GM18499 (cell line): ENCODE measurements at regions not wholly inside any gene's neighbourhood (a gene's known extent, or its start where the extent isn't known, plus 50 kb on each side); places are given as distances from the start of the nearest gene placed in this dataset.

ENCODE experiments used
- ATAC-seq: cut with Tn5 transposase; IDR thresholded peaks from one replicate; pipeline ENCODE4 v1.9.1; 2021; ENCODE audit warnings: moderate number of reproducible peaks; ENCODE audit not compliant: insufficient read depth, unreplicated experiment

- no peak for ATAC-seq
Observed at GRCh38 chr15:38691965-38692788, 127.6 kb upstream of the RASGRP1 start.

DNA sequence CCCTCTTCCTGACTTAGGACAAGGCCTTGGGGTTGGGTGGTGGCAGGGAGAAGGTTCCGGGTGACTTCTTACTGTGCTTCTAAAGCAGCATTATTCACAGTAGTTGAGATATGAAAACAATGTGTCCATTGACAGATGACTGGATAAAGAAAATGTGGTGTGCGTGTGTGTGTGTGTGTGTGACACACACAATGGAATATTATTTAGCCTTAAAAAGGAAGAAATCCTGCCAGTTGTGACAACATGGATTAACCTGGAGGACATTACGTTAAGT is 128.1 kb upstream of the RASGRP1 start:
- no peak for ATAC-seq

DNA sequence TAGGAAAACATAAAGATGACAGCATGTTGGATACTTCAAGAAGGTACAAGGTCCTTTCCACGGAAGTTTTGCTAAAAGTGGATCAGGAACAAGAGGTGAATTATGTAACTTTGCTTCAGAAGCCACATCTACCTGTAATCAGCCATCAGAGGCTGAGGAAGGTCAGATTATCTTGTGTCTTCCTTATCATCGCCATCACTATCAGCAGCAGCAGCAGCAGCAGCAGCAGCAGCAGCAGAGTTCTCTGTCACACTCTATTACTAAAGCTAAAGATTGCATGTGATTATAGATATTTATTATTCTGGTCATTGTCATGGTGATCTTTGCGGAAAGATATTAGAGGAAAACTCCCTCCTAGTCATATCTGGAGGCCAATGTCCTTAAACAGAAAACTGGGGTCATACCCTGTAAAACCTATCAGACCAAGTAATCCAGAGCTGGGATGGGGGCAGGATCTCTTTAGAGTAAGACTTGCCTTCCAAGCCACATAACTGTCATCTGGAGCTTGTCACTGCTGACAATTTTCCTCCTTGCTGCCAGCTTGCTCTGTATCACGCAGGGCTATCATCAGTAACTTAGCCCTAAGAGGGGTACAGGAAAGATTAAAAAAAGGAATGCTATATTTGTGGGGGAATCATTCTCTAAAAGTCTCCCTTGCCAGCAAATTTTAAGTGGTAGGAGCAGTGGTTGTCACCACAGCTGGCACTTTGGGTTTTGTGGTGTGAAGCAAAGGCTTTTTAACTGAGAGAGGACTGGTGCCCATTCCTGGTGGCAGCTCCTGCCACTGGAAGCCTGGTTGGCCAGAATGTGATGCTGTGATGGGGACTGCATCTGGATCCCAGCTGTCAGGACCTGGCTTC is 130.9 kb upstream of the RASGRP1 start:
- ATAC-seq = no peak

GRCh38 chr15:38696109-38696727 is 131.6 kb upstream of the RASGRP1 start:
- no peak for ATAC-seq

DNA sequence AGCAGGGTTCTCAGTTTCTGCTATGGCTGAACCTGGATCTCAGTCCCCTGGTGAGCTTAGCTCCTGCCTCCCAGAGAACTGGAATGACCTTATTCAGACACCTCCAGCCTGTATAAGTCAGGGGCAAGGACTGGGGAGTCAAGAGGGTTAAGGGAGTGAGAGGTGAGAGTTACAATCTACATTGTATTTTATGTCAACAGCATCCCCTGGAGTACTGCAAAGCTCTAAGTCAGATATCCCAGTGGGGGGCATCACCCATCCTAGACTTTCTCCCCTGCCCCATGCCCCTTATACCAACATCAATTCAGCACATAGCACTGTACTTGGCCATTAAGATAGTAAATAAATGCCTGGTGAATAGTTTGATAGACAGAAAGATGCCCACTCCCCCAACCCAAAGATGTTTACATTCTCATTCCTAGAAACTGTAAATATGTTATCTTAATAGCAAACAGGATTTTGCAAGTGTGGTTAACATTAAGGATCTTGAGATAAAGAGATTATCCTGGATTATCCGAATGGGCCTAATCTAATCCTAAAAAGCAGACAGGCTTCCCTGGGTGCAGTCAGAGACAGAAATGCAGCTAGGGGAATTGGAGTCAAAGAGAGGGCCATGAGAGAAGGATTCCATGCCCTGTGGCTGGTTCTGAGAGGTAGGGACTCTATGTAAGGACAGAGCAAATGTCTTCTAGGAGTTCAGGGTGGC is 132.3 kb upstream of the RASGRP1 start:
- no peak for ATAC-seq

DNA sequence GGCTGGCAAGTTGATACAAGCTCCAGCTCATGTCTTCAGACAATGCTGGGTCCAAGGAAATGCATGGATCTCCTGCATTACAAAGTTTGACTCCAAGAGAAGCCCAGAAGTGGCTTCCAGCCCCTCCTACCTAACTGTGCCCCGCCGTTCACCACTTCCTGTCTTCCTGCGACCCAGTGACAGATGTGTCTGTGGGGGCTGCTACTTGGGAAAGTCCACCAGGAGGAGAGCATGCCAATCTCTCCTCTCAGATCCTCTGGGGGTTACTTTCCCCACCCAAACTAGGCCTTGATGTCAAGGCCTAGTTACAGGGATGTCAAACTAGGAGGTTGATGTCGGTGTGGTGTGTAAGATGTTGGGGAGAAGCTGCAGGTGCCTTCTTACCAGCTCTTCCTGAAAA is 133.6 kb upstream of the RASGRP1 start:
- ATAC-seq = no peak

GRCh38 chr15:38699633-38700230 is 135.1 kb upstream of the RASGRP1 start:
- no peak for ATAC-seq

DNA sequence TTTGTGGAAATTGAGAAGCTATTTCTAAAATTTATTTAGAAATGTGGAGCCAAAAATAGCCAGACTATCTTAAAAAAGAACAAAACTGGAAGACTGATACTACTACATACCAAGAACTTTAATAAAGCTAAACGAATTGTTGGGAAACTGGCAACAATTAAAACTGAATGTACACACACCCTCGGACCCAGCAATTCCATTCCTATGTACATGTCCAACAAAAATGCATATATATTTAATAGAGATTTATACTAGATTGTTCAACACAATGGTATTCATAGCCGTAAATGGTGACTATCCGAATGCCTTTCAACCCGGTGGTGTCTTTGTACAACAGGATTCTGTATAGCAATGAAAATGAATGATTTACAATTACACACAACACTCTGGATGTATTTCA is 136.5 kb upstream of the RASGRP1 start:
- ATAC-seq = no peak

DNA sequence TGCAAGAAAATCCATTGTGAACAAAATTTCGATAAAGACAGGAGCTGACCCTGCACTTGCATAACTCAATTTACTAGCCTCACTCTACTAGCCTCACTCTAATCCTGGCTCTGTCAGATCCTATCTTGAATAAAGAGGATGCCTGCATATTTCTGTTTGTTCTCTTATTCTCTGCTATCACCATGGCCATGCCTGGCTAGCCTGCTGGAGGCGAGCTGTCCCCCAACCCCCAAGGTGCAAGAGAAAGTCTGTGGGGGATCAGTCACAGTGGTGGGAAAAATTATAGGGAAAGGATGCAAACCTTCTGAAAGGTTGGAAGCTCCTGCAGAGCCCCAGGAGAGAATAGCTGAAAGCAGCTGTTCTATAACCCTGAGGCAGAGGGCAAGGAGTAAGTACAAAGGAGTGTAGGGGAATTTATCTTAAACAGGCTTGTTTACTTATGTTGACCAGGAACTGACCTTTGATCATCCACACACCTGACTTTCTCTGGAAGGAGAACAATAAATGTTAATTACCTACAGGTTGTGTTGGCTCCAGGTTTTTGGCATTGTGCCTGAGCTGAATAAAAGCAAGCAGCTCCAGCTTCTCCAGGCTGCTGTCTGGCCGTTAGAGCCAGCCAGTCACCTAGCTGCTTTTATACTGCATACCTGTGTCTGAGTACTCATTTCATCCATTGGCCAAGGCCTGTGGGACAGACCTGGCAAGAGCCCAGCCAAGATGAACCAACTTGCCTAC is 137.7 kb upstream of the RASGRP1 start:
- ATAC-seq = no peak

DNA sequence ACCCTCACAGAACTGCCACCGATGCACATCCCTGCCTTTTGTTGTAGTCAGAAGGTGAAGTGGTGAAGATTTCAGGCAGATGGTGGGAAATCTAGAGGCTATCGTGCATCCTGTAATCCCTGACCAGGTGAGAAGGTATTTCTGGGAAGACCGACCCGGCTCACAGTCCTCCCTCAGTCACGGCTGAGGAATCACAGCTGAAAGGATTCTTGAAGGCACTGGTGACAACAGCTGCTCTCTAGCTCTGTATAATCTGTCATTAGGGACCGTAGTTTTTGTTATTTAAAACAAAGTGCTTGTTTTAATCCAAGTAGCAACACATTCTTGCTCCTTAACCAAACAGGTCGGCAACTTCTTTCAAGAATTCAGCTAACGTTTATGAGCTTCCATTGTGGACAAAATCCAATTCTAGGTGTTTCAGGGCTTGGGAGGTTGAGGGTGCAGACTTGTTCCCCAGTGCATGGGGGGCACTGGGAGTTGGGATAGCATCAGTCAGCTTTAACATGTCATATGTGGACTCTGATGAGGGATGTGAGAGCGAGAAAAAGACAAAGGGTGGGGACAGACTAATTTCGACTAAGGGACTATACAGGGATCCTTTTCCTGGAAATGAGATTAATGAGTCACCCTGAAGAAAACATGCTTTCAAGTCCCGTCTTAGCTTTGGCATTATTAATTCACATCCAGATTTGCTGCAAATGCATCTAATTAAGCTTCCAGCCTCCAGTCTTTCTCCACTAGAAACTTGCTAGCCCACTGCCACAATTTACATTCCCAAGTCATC is 141.0 kb upstream of the RASGRP1 start:
- no peak for ATAC-seq

- no peak for ATAC-seq
Observed at GRCh38 chr15:38706956-38707355, 142.3 kb upstream of the RASGRP1 start.

DNA sequence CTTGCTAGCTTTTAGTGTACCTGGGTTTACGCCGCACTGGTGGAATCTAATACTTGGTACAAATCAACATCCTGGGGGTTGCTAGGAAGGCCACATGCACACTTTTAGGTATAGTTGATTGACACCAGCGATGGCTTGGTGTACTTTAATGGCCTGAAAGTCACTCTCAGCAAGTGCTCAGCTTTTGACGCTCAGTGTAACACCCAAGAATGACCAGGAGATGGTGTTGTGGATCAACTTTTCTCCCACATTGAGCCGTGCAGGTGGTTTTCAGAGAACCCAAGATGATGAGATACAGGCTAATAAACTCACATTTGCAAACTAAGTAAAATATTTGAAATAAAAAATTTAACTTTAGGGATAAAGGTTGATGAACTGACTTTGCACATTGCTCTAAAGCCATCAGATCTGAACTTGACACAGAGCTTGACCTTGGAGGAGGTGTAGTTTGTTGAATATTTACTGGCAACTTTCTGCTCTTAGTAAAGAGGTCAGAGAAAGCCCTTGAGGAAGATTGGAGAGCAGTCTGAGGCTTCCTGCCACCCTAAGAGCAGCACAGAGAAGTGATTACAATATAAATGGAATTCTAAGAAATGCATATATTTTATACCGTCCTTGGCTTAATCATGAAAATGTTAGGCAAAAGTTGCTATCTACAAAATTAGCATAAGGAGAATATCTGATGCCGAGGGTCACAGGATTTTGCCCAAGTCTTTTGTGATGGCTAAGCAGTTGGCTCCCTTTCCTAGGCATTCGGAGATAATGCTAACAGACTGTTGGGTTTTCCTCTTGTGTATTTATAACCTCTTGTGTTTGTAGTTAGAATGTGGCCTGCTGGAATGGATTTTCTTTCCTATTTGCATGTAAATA is 143.4 kb upstream of the RASGRP1 start:
- no peak for ATAC-seq

- no peak for ATAC-seq
Observed at GRCh38 chr15:38708672-38709180, 144.1 kb upstream of the RASGRP1 start.

DNA sequence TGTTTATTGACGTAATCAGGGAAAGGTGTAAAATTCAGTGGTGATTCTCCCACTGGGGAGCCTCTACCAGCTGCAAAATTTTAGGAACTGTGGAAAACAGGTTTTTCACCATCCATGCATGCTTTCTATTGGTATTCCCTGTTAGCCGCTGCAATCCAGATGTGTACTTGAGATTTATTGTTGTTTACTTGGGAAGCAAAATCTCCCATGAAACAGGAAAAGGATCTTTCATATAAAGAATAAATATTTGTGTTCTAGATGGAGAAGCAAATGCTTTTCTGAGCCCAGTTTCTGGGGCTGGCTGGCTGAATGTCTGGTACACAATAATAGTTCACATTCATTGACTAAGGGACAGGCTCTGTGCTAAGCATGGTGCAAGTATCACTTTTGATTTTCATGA is 144.6 kb upstream of the RASGRP1 start:
- ATAC-seq = no peak

- no peak for ATAC-seq
Observed at GRCh38 chr15:38714309-38715072, 149.9 kb upstream of the RASGRP1 start.

GRCh38 chr15:38720893-38721567 is 156.4 kb upstream of the RASGRP1 start:
- no peak for ATAC-seq

GRCh38 chr15:38721568-38721945 is 156.9 kb upstream of the RASGRP1 start:
- ATAC-seq = no peak
